ENCODE measurements at regions not wholly inside any gene's neighbourhood (a gene's known extent, or its start where the extent isn't known, plus 50 kb on each side); places are given as distances from the start of the nearest gene placed in this dataset.

DNA sequence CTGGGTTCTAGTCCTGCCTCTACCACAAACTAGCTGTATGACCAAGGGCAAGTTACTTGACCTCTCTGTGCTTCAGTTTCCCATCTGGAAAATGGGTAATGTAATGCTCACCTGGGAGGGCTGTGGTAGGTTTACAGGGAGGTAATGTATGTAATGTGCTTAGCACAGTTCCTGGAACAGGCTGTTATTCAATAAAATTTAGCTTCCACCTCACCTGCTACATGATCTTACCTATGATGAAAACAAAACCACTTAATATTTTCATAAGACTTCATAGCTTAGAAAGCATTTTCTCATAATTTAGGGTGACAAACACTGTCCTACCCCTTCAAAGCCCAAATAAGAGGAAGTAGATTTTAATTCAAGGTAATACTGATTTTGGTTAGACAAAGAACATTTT lies 530.6 kb downstream of the FUT8 start:
- TF ChIP-seq, protein P1, sequence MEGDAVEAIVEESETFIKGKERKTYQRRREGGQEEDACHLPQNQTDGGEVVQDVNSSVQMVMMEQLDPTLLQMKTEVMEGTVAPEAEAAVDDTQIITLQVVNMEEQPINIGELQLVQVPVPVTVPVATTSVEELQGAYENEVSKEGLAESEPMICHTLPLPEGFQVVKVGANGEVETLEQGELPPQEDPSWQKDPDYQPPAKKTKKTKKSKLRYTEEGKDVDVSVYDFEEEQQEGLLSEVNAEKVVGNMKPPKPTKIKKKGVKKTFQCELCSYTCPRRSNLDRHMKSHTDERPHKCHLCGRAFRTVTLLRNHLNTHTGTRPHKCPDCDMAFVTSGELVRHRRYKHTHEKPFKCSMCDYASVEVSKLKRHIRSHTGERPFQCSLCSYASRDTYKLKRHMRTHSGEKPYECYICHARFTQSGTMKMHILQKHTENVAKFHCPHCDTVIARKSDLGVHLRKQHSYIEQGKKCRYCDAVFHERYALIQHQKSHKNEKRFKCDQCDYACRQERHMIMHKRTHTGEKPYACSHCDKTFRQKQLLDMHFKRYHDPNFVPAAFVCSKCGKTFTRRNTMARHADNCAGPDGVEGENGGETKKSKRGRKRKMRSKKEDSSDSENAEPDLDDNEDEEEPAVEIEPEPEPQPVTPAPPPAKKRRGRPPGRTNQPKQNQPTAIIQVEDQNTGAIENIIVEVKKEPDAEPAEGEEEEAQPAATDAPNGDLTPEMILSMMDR (IDR thresholded peaks at IDR 0.05; ENCODE audit: low read length, missing control alignments): no peak
- DNase-seq (ENCODE audit: low read depth): no peak
- no peak overlapping the region for H3K4me3 ChIP-seq (replicated peaks; ENCODE audit: low read depth, low read length)

DNA sequence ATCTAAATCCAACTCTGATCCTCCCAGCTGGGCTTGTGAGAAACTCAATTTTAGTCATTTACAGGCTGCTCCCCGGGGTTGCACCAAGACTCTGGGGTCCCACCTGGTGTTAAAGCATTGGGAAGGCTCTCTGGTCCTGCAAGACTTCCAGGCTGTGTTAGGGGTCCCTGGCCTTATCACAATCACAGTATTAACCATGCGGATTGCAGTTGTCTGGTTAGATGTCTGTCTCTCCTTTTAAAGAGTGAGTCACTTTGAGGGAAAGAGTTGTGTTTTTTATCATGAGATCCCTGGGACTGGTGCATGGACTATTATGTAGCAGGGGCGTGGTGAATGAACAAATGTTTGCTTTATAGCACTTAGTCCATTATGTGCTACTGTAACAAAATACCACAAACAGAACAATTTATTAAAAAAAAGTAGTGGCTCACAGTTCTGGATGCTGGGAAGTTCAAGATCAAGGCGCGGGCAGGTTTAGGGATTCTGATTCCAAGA lies 531.4 kb downstream of the FUT8 start:
- TF ChIP-seq, protein P1 (IDR thresholded peaks at IDR 0.05; ENCODE audit: low read length, missing control alignments): no peak
- DNase-seq (ENCODE audit: low read depth): no peak

DNA sequence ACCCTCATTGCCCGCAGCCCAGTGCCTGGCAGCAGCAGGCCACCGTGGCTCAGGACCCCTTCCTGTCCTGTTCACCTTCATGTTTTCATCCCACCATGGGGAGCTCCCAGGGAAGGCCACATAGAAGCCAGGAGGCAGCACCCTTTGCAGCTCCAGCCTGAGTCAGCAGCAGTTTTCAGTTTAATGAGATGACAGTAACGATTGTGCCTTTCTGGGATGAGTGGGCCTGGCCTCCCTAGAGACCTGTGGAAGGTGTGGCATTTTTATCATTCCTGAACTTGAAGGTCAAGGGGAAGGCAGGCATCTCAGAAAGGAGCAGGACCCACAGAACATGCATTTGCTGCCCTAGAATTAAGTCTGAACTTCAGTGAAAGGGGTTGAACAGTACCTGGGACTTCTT lies 532.8 kb downstream of the FUT8 start:
- DNase-seq (ENCODE audit: low read depth): no peak
- TF ChIP-seq, protein P1 (IDR thresholded peaks at IDR 0.05; ENCODE audit: low read length, missing control alignments): no peak
- H3K4me3 ChIP-seq (replicated peaks; ENCODE audit: low read depth, low read length): no peak overlapping the region

More for the DNA sequence above, 531.4 kb downstream of the FUT8 start:
- no peak overlapping the region for H3K4me3 ChIP-seq (replicated peaks; ENCODE audit: low read depth, low read length)

DNA sequence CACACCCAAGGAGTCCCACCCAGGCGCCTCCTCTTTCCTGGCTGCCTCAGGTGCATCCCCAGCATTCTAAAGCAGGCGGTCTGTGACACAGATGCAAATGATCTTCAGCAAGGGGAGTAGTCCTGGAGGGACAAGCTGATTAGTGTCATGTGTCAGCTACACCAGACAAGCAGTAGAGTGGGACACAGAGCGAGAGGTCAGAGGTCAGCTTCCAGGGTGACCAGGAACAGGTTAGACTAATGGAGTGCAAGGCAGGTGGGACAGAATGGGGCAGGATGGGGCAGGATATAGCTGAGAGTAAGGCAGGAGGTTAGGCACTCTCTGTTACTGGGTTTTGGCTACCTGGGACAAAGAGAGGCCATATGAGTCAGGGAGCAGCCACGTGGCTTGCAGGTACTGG lies 534.0 kb downstream of the FUT8 start:
- H3K4me3 ChIP-seq (replicated peaks; ENCODE audit: low read depth, low read length): no peak overlapping the region
- TF ChIP-seq, protein P1 (IDR thresholded peaks at IDR 0.05; ENCODE audit: low read length, missing control alignments): no peak
- DNase-seq (ENCODE audit: low read depth): no peak

DNA sequence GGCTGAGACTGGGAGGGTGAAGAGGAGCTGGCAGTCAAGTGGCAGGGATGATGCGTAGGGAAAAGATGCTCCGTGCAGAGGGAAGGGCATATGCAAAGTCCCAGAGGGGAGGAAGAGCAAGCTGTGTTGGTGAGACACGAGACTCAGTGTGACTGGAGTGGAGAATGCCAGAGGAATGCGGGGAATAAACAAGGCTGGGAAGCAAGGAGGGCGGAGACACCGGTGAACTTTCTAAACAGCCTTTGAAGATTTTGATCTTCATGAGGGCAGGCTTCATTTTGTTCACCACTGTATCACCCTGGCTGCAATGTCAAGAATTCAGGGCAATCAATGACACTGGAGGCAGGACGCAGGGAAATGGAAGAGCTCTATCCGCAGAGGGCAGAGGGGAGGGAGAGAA lies 535.8 kb downstream of the FUT8 start:
- DNase-seq (ENCODE audit: low read depth): no peak
- H3K4me3 ChIP-seq (replicated peaks; ENCODE audit: low read depth, low read length): no peak overlapping the region
- TF ChIP-seq, protein P1 (IDR thresholded peaks at IDR 0.05; ENCODE audit: low read length, missing control alignments): no peak

DNA sequence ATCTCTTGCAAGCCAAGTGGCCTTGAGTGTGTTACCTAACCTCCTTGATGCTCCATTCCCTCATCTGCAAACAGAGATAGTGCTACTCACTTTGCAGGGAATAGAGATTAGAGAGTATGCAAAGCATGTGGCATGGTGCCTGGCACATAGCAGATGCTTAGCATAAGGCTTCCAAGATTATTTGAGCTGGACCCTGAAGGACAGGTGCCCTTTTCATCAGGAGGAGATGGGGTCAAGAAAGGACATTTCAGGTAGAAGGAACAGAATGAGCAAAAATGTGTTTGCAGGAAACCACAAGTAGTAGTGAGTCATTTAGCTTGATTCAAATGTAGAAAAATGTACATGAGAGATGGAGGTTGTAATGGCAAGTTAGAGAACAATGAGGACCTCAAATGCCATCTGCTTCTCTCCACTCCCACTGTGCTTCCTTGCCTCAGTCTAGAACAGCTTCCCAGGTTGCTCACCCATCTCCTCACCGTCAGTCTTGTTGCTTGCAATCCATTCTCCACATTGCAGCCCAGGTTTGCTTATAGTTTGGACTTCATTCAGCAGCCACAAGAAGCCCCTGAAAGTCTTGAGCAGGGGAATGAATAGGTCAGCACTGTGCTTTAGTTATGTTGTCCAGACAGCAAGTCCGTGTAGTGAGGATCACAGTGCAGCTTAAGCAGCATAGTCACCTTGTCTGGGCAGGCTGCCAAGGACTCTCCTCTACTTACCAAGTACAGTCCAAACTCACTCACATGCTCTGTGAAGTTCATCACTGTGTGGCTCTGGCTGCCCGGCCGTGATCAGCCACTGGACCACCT lies 536.3 kb upstream of the CCDC196 start:
- TF ChIP-seq, protein P1 (IDR thresholded peaks at IDR 0.05; ENCODE audit: low read length, missing control alignments): no peak
- peak; percentile 36 for DNase-seq (ENCODE audit: low read depth)
- H3K4me3 ChIP-seq (replicated peaks; ENCODE audit: low read depth, low read length): no peak overlapping the region

DNA sequence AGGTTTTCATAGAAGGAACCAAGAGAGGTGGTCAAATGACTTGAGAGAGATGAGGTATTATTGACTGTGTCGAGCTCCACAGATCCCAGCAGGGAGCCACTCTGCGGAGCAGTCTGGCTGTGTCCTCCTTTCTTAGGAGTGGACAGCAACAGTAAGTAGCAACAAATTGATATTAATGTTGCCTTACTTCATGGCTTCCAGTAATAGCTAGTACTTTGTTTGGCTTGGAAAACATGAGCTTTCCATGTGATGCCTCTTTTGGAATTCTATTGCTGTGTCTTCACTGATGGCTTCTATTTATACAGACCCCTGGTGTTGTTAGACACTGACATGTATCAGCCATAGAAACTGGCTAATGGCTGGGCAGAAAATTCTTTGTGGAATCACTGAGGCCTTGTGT lies 531.2 kb upstream of the CCDC196 start:
- TF ChIP-seq, protein P1 (IDR thresholded peaks at IDR 0.05; ENCODE audit: low read length, missing control alignments): no peak
- no peak for DNase-seq (ENCODE audit: low read depth)
- no peak overlapping the region for H3K4me3 ChIP-seq (replicated peaks; ENCODE audit: low read depth, low read length)
